Hippocampal formation (tissue), 2 donors: ENCODE measurements at regions not wholly inside any gene's neighbourhood (a gene's known extent, or its start where the extent isn't known, plus 50 kb on each side); places are given as distances from the start of the nearest gene placed in this dataset.
"Not testable (repeated sequence)": the region's sequence is repeated elsewhere in the genome, so short reads cannot be mapped to it uniquely, and the experiment has no call there.

Source experiments
- DNase-seq, 2 donors: peaks; one replicate each; lab custom pipeline; 2025; lab: John Stamatoyannopoulos, UW

DNA sequence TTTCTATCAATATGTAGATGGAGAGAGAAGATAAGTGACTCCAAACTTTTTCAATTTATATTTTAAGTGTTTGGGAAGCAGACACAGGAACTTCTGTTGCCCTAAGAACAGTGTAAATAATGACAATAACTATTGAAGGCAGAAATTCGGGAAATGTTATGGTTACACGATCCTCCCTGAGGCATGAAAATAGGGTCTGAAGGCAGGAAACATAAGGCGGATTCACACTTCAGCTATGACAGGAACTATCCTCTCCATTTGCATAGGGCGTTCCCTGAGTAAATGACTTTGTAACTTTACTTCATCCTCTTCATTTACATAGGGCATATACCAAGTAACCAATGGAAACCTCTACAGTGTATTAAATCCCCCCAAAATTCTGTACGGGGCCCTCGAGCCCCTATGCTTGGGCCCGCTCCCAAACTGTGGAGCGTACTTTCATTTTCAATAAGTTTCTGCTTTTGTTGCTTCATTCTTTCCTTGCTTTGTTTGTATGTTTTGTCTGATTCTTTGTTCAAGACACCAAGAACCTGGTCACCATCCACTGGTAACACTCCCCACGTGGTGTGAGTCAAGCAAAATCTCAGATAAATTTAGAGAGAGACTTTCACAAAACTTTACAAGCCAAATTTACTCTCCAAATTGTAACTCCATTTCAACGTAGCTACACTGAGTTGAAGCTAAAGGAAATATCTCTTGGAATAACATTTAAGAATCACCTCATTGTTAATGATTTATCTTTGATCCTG is 2504.3 kb downstream of the ARAP2 start:
- DNase-seq: no peak

DNA sequence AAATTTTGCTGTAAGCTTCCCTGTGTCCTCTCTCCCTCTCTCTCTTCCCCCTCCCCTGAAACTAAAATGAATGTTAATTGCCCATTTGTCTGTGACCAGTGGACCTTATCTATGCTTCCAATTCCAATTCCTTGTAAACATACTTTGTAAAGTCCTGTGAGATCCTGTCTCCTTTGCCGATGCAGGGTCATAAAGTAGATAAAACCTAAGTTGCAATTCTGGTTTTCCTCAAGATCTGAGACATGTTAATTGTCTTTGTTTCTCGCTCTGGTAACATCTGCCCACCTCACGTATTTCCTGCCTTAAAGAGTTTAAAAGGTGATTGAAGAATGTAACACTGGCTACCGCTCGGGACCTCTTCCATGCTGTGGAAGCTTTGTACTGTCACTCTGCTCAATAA is 2503.4 kb downstream of the ARAP2 start:
- DNase-seq: not testable (repeated sequence)

DNA sequence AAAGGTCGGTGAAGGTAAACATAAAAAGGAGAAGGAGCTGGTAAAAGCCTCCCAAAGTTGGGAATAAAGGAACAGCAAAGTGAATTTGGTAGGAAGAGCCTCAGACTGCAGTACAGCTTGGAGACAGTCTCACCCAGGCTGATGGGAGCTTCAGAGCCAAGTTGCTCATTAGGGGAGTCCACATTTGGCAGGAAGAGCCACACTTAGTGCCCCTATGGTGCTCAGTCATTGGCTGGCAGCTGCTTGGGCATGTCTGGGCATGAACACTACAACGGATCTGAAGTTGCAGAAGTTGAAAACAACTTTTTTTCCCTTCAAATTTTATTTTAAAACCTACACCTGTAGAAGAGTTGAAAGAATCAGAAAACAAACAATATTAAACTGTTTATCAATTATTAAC is 2497.3 kb downstream of the ARAP2 start:
- DNase-seq: no peak

DNA sequence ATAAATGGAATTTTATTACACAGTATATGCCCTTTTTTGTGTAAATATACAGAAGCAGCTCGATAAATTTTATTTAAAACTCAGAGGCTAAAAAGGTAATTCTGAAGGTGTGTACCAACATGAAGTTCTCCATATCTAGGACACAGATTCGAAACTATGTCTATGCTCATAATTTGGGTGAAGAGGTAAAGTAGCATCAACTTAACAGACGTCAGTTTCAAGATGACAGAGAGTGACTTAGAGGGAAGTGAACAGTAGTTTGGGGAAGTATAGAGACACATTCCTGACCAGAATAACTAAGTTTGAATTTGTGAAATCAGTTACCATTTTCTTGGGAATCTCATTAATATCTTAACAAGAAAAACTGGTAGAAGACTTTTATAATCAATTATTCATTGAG is 2493.3 kb downstream of the ARAP2 start:
- no peak for DNase-seq

DNA sequence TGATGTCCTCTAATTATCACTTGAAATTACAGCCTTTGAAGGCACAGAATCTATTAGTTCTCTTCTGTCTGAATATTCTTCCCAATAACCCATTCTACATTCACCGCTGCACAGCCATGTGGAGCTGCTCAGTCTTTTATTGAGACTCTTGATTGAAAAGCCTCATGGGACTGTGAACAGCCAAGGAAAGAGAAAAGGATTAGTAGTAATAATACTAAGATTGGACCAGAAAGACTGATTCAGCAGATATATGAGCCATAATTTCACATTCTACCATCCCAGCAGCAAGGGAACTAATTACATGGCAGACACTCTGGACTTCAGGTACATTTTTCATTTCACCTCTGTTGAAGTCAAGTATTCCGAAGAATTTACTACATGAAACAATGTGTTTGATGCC is 2471.7 kb downstream of the ARAP2 start:
- DNase-seq: no peak

DNA sequence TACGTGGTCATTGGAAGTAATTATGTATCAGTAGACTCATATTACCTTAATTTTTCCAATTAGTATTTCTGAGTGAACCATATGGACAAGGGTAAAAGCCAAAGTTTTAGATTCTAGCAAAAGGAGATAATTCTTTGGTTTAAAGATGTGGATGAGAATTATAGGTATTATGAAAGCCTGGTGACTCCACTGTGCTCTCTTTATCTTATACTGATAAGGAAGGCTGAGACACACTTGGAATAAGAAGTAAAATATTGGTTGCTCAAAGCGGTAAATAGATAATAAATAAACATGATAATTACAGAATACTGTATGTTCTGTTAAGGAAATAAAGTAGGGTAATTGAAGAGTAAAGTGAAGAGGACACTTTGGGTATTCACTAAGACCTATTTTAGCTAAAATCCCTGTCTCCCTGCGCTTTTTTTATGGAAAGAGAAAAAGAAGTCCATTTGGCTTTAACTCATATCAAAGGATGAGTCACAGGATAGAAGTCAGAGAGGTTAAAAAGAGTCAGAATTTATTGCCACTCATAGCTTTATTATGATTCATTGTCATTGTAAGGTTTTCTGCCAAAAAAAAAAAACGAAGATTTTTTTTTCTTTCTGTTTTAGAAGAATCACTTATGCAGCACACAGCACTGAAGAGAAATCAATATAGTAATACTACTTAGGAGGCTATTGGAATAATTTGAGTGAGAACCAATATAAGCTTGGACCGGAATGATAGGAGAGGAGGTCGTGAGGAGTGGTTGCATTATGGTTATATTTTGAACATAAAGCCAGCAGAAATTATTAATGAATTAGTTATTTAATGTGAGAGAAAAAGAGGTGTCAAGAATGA is 2463.1 kb downstream of the ARAP2 start:
- DNase-seq: no peak

DNA sequence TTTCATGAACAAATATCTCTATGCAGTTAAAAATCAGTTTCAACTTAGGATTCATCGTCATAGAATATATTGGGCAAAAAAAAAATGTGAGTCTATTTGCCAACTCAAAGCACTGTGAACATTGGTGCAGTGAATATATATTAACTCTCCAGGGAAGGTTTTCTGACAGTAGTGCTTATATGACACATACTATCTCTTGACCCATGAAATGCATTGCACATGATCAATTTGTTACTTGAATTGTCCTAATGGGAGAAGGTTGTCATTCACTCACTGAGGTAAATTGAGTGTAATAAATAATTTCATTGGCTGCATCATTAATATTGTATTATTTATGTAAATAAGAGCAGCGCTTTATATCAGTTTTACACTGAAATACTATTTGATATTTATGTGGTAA is 2458.5 kb downstream of the ARAP2 start:
- DNase-seq: no peak

DNA sequence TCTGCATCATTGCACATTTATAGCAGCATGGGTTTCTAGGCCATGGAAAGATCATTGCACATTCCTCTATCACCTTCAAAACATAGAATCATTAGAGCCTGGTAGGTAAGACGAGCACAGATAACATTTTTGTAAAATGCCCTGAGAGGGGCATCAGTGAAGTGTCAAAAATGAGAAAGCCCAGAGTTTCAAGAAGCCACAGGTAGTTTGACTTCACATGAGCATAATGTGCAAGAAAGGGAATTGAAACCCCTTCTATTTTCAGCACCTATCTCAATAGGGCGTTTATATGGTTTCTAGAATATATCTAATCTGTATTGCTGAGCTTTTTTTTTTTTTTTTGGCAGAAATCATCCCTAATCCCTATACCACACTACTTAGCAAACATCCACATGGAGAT is 2441.7 kb downstream of the ARAP2 start:
- no peak for DNase-seq

DNA sequence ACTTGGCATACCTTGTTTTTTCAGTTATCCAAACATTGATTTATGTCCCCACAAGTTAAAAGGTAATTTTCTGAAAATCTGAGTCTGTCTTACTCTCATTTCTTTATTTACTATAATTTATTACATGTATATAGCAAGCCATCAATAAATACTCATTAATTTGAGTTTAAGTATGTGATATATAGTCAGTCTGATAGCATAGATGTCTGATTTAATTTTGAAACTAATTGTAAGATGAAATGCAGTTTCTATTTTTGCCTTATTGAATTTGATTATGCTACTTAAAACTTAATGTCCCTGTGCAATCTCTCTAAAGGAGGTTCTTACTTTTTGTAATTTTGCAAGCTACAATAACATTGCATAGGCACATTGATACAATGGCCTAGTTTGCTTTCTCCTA is 2418.6 kb downstream of the ARAP2 start:
- DNase-seq: no peak

DNA sequence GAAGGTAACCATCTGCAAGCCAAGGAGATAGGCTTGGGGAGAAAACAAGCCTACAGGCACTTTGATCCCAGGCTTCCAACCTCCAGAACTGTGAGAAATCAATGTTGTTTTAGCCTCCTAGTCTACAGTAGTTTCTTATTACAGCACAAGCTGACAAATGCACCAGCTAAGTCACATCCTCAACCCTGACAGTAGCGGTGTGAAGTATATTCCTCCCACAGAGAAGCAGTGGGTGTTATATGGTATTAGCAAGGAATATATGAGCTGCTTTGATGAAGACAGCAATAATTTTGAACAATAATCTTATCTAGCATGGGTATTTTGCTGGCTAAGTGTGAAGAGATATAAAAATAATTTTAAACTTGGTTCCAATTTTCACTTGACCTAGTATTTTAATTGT is 2415.0 kb downstream of the ARAP2 start:
- not testable (repeated sequence) for DNase-seq

DNA sequence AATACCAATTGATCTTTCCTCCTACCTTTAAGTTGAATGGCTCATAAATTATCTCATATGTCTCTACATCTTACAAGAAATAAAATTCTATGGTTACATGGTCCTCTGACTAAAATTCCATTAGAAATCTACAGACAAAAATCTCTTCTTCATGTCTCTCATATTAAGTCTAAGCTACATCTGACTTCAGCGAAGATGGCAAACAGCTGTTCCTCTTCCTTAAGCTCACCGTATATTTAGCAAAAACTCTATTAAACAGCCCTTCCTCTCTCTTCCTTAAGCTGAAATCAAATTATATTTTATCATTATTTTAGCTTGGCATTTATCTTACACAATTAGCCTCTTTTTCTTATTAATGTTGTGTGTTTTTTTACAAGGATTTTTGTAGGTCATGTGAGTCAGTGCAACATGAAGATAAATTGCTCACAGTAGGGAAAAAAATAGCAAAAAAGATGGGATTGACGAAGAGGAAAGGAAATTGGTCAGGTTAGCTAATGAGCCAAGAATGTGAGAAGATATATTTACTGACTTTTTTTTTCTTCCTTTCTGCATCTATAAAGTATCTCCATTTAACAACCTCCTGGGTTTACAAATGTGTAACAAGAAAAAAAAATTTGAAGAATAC is 2412.8 kb downstream of the ARAP2 start:
- no peak for DNase-seq

DNA sequence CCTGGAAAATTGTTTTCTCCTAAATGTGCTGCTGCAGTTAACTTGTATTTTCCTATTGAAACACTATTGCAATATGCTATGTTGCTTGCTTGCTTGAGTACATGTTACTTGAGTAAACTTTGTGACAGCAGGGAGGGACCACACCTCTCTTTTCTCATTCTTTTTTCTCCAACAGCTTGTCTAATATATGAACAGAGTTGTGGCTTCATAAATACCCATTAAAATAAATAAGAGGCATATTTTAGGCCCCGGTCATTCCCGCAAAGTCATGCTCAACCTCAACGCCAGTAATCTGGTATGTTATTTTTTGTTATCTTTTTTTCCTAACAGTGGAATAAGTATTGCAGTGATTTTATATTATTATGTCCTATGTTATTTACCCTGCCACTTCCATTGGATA is 2408.6 kb downstream of the ARAP2 start:
- DNase-seq: not testable (repeated sequence)

DNA sequence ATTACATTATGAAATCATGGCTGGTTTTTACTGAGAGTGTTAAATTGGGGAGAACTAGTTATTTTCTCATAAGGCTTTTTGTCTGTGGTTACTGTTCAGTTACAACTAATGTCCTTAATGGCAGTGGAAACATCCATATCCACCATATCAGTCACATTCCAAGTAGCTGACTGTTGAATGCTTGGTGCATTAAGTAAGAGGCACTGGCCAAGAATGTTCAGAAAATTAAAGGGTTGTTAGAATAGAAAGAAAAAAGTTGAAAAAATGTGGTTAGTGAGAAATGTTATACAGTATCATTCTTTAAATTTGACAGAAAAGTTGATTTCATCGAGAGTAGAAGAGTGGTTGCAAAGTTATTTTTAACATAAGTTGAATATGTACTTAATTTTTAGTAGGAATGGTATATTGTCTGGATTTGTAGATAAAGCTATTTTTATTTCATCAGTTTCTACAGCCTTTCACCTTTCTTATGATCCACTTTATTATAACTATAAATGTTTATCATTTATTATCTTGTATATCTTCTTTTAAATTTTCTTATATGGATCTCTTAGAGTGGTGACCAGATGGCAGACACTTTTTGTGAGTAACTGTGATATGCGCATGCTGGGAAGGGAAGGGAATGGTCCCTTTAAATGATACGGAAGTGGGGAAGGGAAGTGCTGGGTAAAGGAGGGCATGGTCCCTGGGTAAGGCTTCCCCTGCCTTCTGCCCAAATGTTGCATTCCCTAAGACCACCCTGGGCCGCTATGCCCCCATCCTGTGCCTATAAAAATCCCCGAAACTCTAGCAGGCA is 2407.1 kb downstream of the ARAP2 start:
- DNase-seq: no peak

DNA sequence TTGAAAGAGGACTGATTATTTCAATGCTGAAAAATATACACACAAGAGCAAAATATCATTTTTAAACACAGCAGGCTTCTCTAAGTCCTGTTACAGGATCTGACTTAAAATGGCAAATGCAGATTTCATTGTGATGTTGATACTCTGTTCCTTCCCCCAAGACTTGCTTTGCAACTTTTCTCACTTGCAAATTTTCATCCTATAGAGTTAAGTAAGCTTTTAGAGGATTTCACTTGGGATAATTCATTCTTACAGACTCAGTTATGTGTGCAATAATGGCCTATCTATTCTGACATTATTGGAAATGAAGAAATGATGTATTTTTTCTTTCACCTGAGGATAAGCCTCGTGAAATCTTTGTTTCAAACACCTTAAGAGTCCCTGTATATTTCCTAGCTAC is 2403.2 kb downstream of the ARAP2 start:
- no peak for DNase-seq

DNA sequence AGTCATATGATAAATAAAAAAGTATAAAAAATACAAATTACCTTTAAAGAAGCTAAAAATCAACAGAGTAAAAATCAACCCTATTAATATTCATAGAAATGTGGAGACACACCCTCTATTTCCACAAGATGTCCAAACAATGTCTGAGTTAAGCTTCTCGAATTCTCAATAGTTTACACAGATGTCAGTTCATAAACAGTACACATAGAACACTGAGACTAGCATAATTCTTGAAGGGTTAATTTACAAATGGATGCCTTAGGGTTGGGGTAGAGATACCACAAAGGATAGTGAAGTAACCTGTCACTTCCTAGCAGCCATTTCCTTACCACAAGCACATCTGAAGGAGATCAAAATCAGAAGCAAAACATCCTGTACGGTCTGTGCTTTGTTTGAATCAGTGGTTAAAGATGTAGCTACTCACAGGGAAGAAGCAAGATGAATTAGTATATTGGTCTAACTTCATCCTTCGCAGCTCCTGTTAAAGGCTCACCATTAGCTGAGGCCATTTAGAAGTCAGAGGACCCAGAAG is 2393.9 kb downstream of the ARAP2 start:
- no peak for DNase-seq

DNA sequence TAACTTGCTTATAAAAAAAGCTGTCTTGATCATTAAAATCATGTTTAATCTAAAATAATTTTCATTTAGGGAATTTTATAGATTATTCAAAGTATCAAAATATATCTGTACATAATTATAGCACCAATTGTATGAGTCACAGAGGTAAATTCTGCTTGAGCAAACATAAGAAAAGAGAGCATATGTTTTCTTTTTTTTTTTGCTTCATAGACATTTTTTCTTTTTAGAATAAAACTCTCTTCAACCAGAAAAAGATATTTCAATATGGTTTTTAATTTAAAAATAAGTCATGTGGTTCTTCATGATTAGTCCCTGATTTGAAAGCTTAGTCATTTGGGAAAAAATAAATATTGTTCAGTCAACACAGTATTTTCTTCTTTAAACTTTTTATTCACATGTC is 2390.6 kb downstream of the ARAP2 start:
- not testable (repeated sequence) for DNase-seq

DNA sequence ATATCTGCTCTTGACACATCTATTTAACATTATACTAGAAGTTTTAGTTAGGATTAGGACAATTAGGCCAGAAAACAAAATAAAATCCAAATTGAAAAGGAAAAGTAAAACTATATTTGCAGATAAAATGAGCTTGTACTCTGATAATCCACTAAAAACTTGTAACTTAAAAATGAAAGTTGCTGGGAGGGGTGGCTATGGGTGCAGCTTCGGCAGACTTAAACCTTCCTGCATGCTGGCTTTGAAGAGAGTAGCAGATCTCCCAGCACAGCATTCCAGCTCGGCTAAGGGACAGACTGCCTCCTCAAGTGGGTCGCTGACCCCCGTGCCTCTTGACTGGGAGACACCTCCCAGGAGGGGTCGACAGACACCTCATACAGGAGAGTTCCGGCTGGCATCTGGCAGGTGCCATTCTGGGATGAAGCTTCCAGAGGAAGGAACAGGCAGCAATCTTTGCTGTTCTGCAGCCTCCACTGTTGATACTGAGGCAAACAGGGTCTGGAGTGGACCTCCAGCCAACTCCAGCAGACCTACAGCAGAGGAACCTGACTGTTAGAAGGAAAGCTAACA is 2379.9 kb downstream of the ARAP2 start:
- DNase-seq: no peak

DNA sequence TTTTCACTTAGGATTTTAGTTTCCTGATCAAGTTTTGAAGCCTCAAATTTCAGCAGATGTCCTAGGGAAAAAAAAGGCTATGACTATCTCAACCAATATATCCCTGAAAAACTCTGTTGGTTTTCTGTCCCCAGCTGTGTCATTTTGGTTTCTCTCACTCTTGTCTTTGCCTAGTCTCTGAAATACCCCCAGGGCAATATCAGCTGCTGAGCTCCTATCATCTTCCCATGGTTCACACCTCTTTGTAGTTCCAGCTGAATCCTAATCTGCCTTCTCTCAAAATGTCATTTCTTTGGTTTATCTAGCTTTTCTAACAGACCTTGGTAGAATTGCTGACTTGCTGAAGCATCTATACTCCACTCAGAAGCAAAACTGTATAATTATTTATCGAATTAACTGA is 2370.5 kb downstream of the ARAP2 start:
- DNase-seq: no peak

DNA sequence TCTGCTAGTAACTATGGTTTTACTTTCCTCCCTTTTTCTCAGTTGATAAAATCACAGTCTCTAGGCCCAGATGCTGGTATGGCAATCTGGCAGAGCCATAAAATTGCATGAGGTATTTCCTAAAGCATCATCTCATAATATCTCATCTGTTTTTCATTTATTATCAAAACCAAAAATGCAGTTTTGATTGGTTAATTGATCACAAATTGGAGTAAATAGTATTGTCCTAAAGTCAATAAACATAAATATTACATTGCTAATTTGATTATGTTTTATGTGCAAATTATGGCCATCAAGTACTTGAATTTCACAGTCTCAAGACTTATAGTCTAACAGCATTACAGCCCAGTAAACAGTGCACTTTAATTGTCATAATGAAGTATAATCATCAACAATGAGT is 2365.6 kb downstream of the ARAP2 start:
- DNase-seq: no peak

DNA sequence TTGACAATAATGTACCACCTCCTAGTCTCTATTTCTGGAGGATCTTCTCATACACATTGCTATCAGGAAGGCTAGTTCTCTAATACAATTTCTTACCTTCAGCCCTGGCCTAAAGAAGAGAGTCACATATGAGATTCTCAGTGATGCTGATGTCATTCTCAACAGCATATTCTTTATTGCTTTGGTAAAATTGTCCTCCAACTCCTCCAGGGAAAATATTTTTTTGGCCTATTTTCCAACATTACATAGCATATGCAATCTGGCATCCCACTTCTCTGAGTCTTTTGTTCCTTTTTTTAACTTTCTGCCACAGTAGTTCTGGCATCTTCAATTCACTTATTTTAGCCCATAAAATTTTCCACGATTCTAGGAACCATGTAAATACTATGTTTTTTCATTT is 2363.1 kb downstream of the ARAP2 start:
- peak in 1 of 2 donors; percentile 14 for DNase-seq

DNA sequence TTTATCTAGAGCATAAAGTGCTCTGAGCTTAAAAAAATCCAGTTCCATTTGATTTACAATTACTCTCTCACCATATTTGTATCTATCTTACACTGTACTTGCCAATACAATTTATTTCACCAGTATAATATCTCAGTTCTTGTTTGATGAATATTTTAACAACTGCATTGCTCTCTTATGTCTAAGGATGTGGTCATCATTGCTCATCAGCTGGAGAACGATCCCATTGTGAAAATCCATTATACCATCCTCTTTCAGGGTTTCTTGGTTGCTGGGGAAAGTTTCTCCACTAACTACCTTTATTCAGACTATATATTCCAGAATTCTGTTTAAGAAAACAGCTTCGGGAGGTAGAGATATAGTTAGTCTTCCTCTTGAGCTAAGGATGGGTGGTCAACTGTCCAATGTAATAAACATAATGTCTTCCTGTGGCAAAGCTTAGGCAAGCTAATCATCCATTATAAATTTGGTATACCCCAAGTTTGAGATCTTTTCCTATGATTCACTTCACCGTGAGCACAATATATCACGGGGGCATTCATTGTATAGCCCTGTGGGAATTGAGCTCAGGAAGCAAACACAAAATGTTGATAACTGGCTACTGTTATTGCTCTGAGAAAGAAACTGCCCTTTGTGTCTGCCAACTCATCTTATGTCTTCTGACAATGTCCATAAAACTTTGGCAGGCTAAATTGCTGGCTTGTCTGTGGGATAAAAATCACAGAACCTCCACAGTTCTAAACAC is 2361.9 kb downstream of the ARAP2 start:
- no peak for DNase-seq
